Stomach (tissue), 8 donors: ENCODE measurements at regions not wholly inside any gene's neighbourhood (a gene's known extent, or its start where the extent isn't known, plus 50 kb on each side); places are given as distances from the start of the nearest gene placed in this dataset.

Source experiments
- DNase-seq, 2 donors: peaks; one replicate each; pipeline versions ENCODE4 v3.0.0 to v3.0.0-alpha.2; 2013 to 2019
- H3K27ac ChIP-seq, 5 donors: fragments of 200-600 bp in 4 of 5; sonication (generic) in 4 of 5; one replicate each; pipeline ENCODE4 v1.5.1; 2013 to 2019; ENCODE audit warnings: mild to moderate bottlenecking in 1 of 5, moderate library complexity in 1 of 5
- H3K27me3 ChIP-seq, 3 donors: fragments of 200-600 bp; sonication (generic); one replicate each; pipeline ENCODE4 v1.5.1; 2017 to 2019; ENCODE audit warnings: mixed run types in 1 of 3
- H3K36me3 ChIP-seq, 4 donors: fragments of 200-600 bp; sonication (generic); 1 replicate in 3 of 4; 2 replicates in 1 of 4; pipeline ENCODE4 v1.5.1; 2016 to 2019
- H3K4me1 ChIP-seq, 4 donors: fragments of 200-600 bp; sonication (generic); one replicate each; pipeline ENCODE4 v1.5.1; 2016 to 2019
- H3K4me3 ChIP-seq, 4 donors: fragments of 200-600 bp; sonication (generic) in 3 of 4; one replicate each; pipeline ENCODE4 v1.5.1; 2016 to 2019; ENCODE audit warnings: mild to moderate bottlenecking in 1 of 4
- H3K9me3 ChIP-seq, 4 donors: fragments of 200-600 bp; sonication (generic); one replicate each; pipeline ENCODE4 v1.5.1; 2016 to 2019
- CTCF ChIP-seq, 7 experiments: fragments of 450-650 bp in 4 of 7; fragments of 200-600 bp in 3 of 7; sonication (generic) in 3 of 7; IDR thresholded peaks; one replicate each; pipeline ENCODE4 v1.5.1; 2016 to 2019; ENCODE audit warnings: antibody characterized with exemption in 7 of 7, control low read depth in 2 of 7, mild to moderate bottlenecking in 1 of 7
- EP300 ChIP-seq: sonication (generic); formaldehyde crosslinking; IDR thresholded peaks from one replicate; pipeline ENCODE4 v1.6.1; 2017; ENCODE audit warnings: antibody characterized with exemption
- POLR2A ChIP-seq, 4 donors: fragments of 450-650 bp; IDR thresholded peaks; one replicate each; pipeline ENCODE4 v1.6.1; 2016; ENCODE audit warnings: antibody characterized with exemption in 4 of 4, control low read depth in 2 of 4, mild to moderate bottlenecking in 1 of 4, moderate library complexity in 1 of 4
- POLR2AphosphoS5 ChIP-seq, 3 donors: sonication (generic); formaldehyde crosslinking; IDR thresholded peaks; one replicate each; pipeline ENCODE4 v1.6.1; 2016; ENCODE audit warnings: antibody characterized with exemption in 3 of 3
- WGBS, 5 donors: extraction: QIAGEN DNeasy Blood & Tissue Kit in 3 of 5; methylation state at CpG; one replicate each; pipeline versions ENCODE4 v1.1.5 to v1.1.7; 2013 to 2018; 5-methylcytosine and 5-hydroxymethylcytosine counted together
- intact Hi-C: fragments of 100-400 bp; cut with DNase I; formaldehyde crosslinking; loops from one replicate; pipeline ENCODE4 v1.15.1; 2023; ENCODE audit warnings: low total_unique reads
- donor health status: healthy with polysubstance abuse.
- donor health status: Bipolar disorder and iron deficiency.
- donor health status: healthy.

- H3K36me3 ChIP-seq: no peaks in the 10 kb centered on the region
- no peaks in the 10 kb centered on the region for H3K4me1 ChIP-seq
- H3K4me3 ChIP-seq: no peak overlapping the region
- DNase-seq: no peak
- H3K27me3 ChIP-seq: peaks cover 0 to 51% (median 4%) of the 10 kb centered on the region in 3 donors
- intact Hi-C loops: no loop called here
- peaks cover 0 to 7% (median 4%) of the 10 kb centered on the region in 4 donors for H3K9me3 ChIP-seq
- TF ChIP-seq POLR2AphosphoS5 (IDR thresholded peaks at IDR 0.05) (no peak), CTCF (IDR thresholded peaks at IDR 0.05) (no peak), EP300 (no peak), POLR2A (IDR thresholded peaks at IDR 0.05) (no peak)
- H3K27ac ChIP-seq: no peak overlapping the region
- 43 to 53% (median 52%) methylated on average over 6 of the region's 6 CpGs for WGBS, 5 donors
Observed at GRCh38 chr17:45664921-45665320, 119.2 kb upstream of the CRHR1 start.

GRCh38 chr17:45666046-45666600 lies 118.0 kb upstream of the CRHR1 start:
- H3K4me1 ChIP-seq: no peaks in the 10 kb centered on the region
- intact Hi-C loops: no loop called here
- H3K27me3 ChIP-seq: peaks cover 0 to 47% (median 4%) of the 10 kb centered on the region in 3 donors
- no peak for TF ChIP-seq CTCF (IDR thresholded peaks at IDR 0.05)
- no peak for TF ChIP-seq POLR2A (IDR thresholded peaks at IDR 0.05)
- TF ChIP-seq EP300: no peak
- no peak for TF ChIP-seq POLR2AphosphoS5 (IDR thresholded peaks at IDR 0.05)
- peaks cover 0 to 7% (median 4%) of the 10 kb centered on the region in 4 donors for H3K9me3 ChIP-seq
- DNase-seq: no peak
- H3K36me3 ChIP-seq: no peaks in the 10 kb centered on the region
- WGBS, 5 donors: 63 to 75% (median 70%) methylated on average over 3 of the region's 3 CpGs
- H3K27ac ChIP-seq: no peak overlapping the region
- H3K4me3 ChIP-seq: no peak overlapping the region

- WGBS, 5 donors: 51 to 70% (median 56%) methylated on average over 5 of the region's 5 CpGs
- no peaks in the 10 kb centered on the region for H3K36me3 ChIP-seq
- no peak overlapping the region for H3K27ac ChIP-seq
- peaks cover 0 to 7% (median 4%) of the 10 kb centered on the region in 4 donors for H3K9me3 ChIP-seq
- TF ChIP-seq CTCF (IDR thresholded peaks at IDR 0.05): no peak
- no peak for TF ChIP-seq POLR2A (IDR thresholded peaks at IDR 0.05)
- no peak for TF ChIP-seq EP300
- TF ChIP-seq POLR2AphosphoS5 (IDR thresholded peaks at IDR 0.05): no peak
- H3K4me3 ChIP-seq: no peak overlapping the region
- DNase-seq: no peak
- H3K4me1 ChIP-seq: no peaks in the 10 kb centered on the region
- intact Hi-C loops: no loop called here
- peaks cover 0 to 47% (median 4%) of the 10 kb centered on the region in 3 donors for H3K27me3 ChIP-seq
Observed at GRCh38 chr17:45666641-45667040, 117.5 kb upstream of the CRHR1 start.

- no peaks in the 10 kb centered on the region for H3K4me1 ChIP-seq
- intact Hi-C loops: no loop called here
- peaks cover 0 to 2% (median under 1%) of the 10 kb centered on the region in 4 donors for H3K9me3 ChIP-seq
- peaks cover 0 to 47% (median 10%) of the 10 kb centered on the region in 3 donors for H3K27me3 ChIP-seq
- WGBS, 5 donors: 65 to 66% (median 65%) methylated on average over 6 of the region's 6 CpGs
- no peak for DNase-seq
- no peak overlapping the region for H3K4me3 ChIP-seq
- no peak overlapping the region for H3K27ac ChIP-seq
- TF ChIP-seq CTCF (IDR thresholded peaks at IDR 0.05): no peak
- TF ChIP-seq POLR2A (IDR thresholded peaks at IDR 0.05): no peak
- no peak for TF ChIP-seq POLR2AphosphoS5 (IDR thresholded peaks at IDR 0.05)
- no peak for TF ChIP-seq EP300
- no peaks in the 10 kb centered on the region for H3K36me3 ChIP-seq
Observed at GRCh38 chr17:45667591-45668171, 116.4 kb upstream of the CRHR1 start.
